NCI-H2029 treated with DMSO at 0.1 percent for 48 hours (cell line): ENCODE measurements at regions not wholly inside any gene's neighbourhood (a gene's known extent, or its start where the extent isn't known, plus 50 kb on each side); places are given as distances from the start of the nearest gene placed in this dataset.
"Not testable (repeated sequence)": the region's sequence is repeated elsewhere in the genome, so short reads cannot be mapped to it uniquely, and the experiment has no call there.

Source experiments
- DNase-seq: peaks from one replicate; lab custom pipeline; 2025; lab: John Stamatoyannopoulos, UW

DNA sequence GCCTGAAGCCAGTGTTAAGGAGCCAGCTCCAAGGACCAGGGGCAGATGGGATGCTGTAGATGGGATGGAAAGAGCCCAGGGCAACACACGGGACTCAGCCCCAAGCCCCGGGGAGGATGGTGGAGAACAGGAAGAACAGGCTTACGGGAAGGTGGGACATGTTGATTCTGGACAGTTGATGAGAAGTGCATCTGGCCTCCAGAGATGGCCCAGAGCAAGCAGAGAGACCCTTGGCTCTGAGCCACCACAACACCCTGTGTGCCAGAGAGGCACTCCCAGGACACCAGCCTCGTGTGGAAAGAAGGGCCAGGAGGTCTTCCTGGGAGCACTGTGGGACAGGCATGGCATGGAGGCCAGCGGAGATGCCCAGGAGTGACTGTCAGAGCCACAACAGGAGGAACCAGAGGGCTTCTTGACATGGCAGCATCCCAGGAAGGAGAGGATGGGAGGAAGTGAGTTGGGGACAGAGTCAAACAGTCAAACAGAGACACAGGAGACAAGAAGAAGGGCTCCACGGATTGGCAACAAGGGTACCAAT is 156.3 kb upstream of the MVB12B start:
- no peak for DNase-seq

DNA sequence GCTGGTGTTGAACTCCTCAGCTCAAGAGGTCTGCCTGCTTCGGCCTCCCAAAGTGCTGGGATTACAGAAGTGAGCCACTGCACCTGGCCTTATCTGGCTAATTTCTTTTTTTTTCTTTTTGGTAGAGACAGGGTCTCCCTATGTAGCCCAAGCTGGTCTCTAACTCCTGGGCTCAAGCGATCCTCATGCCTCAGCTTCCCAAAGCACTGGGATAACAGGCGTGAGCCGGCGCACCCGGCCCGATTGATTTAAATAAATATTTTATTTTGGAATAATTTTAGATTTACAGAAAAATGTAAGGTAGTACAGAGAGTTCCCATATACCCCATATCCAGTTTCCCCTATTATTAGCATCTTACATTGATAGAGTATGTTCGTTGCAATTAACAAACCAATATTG is 155.0 kb upstream of the MVB12B start:
- DNase-seq: no peak

DNA sequence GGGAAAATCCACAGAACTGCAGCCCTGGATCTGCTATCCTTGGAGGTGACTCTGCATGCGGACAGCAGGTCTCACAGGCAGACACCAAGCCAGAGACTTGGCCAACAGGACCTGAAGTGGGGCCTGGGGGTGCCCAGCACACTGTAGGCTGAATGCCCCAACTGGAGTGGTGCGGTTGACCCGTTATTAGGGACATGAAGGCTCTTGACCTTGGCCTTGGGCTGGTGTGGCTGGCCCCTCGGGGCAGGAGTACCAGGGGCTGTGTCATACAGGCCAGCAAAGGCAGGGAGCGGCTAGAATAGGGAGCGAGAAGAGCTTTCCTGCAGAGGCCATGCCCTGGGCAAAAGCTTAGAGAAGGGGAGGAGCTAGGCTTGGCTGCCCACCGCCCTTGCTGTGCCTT is 153.2 kb upstream of the MVB12B start:
- DNase-seq: no peak

DNA sequence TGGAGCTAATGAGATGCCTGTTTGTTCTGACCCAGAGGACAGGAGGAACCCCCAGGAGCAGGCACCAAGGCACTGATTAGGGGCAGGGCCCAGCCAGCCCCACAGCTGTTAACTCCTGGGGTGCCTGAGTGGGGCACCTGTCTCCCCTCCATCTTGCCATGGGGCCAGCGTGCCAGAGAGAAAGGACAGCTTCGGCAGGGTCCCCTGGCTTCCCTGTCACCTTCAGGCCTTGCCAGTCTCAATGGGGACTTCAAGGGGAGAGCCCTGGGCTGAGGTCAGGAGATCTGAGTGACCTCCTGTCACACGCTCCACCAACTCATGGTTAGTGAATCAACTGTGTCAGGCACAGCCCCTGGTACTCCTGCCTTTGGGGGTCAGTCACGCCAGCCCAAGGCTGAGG is 152.7 kb upstream of the MVB12B start:
- DNase-seq: no peak

DNA sequence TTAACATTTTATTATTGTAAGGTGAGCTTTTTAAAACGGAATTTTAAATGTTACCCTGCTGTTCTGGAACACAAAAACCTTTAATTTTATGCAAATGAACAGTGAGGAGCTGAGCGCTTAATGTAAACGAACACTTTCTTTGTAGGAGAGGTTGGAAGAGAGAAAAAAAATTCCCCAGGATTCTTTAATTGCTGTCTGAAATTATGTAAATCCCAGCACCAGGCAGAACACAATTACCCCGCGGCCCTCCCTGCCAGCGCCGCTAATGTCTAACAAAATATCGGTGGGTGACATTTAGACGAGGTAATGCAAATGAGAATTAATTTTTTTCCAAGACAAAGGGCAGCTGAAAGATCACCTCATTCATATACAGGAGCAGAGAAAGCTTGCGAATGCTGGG is 143.4 kb upstream of the MVB12B start:
- no peak for DNase-seq

DNA sequence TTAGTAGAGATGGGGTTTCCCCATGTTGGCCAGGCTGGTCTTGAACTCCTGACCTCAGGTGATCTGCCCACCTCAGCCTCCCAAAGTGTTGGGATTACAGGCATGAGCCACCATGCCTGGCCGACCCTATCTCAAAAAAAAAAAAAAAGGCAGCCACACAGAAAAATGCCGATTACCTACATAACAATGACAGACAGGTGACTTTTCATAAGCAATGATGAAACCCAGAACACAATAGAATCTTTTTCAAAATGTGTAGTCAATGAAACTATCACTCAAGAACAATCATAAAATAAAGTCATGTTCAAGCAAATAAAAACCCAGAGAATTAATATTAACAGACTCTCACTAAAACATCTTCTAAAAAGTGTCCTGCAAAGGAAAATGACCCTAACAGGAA is 135.6 kb upstream of the MVB12B start:
- DNase-seq: not testable (repeated sequence)

DNA sequence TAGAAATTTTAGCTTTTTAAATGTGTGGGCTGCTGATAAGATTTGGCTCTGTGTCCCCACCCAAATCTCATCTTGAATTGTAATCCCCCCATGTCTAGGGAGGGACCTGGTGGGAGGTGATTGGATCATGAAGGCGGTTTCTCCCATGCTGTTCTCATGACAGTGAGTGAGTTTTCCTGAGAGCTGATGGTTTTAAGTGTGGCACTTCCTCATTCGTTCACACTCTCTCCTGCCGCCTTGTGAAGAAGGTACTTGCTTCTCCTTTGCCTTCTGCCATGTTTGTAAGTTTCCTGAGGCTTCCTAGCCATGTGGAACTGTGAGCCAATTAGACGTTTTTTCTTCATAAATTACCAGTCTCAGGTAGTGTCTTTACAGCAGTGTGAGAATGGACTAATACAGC is 127.8 kb upstream of the MVB12B start:
- no peak for DNase-seq

DNA sequence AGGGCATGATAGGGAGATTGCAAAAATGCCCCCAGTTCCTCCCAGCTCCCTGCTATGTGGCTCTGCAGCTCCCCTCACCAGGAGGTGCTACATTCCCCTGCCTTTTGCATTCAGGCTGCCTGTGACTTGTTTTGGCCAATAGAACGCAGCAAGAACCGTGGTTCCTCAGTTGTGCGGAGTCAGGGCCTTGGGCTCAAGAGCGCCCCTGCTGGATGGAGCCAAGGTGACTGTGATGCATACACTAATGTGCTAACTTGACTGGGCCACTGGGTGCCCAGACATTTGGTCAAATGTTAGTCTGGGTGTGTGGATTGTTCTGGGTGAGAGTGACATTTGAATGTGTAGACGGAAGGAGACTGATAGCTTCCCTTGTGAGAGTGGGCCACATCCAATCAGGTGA is 123.3 kb upstream of the MVB12B start:
- no peak for DNase-seq

DNA sequence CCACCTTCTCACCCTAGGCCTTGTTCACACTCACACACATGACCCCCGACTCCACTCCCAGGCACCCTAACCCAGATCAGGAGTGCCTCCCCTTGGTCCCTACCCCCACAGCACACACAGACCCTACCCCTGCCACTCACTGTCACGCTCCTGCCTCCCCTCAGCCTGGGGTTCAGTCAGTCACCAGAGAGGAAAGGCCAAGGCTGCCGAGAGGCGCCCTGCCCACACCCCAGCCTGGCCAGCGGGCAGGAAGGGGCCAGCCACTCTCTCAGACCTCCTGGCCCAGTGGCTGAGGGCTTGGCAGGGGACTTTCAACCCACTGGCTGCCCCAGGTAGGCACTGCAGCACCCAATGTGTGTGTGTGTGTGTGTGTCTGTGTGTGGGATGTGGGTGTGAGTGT is 122.4 kb upstream of the MVB12B start:
- DNase-seq: no peak

DNA sequence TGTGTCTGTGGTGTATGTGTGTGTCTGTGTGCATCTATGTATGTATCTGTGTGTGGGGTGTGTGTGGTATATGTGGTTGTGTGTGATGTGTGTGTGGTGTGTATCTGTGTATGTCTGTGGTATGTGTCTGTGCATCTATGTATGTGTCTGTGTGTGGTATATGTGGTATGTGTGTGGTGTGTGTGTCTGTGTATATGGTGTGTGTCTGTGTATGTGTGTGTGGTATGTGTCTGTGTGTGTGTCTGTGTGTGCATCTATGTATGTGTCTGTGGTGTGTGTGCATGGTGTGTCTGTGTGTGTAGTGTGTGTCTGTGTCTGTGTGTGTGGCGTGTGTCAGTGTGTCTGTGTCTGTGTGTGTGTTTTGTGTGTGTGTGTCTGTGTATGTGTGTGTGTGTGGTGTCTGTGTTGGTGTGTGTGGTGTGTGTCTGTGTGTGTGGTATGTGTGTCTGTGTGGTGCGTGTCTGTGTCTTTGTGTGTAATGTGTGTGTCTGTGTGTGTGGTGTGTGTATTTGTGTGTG is 121.9 kb upstream of the MVB12B start:
- no peak for DNase-seq

DNA sequence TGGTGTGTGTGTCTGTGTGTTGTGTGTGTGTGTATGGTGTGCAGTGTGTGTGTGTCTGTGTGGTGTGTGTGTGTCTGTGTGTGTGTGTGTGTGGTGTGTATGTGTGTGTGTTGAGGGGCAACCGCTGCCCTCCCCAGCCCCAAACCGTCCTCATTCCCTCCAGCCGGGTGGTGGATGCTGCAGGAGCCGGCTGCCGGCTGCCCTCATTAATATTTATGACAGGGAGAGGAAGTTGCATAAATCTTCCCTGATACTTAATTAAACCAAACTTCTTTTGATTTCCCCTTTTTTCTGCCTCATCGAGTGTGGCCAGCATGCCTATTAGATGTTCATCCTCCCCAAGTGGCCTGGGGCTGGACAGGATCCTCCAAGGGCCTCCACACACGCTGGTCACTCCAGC is 121.4 kb upstream of the MVB12B start:
- no peak for DNase-seq

DNA sequence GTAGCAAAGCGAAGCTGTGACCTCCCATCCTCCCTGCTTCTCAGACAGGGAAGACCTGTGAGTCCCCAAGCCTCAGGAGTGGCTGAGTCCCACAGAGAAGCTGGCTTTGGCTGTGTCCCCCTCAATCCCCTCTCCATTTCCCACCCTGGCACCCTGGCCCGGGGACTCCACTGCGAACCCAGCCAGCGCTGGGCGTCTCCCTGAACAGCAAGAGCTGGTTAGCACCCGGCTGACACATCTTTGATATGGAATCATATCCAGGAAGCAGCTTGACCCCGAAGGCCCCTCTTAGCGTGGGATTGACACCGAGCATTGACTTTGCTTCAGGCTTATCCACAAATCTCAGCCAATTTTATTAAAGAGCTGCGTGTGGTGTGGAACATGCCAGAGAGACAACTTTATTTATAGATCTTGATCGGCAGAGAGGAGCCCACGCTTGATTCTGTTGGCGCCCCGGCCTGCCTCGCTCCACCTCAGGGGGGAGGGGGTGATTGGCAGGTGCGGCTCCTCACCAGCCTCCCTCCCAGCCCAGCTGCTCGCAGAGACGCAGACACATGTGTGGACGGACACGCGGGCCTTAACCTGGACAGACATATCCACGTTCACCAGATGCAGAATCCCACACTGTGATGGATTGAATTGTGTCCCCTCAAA is 120.7 kb upstream of the MVB12B start:
- no peak for DNase-seq

DNA sequence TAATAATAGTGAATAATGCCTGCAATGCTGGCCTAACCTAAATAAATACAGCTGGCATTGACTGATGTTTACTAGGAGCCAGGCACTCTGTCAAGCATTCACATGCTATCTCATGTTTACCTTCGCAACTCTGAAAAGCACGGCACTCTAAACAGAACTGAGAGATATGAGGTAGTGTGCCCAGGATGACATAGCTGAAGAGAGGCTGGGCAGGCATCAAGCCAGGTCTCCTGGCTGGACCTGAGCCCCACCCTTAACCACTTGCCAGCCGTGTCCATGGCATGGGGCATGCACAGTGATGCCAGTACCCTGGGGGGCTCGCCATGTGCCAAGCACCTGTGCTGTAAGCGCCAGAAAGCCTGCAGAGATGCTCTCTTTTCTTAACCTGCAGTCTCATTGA is 119.4 kb upstream of the MVB12B start:
- peak; percentile 89 for DNase-seq

DNA sequence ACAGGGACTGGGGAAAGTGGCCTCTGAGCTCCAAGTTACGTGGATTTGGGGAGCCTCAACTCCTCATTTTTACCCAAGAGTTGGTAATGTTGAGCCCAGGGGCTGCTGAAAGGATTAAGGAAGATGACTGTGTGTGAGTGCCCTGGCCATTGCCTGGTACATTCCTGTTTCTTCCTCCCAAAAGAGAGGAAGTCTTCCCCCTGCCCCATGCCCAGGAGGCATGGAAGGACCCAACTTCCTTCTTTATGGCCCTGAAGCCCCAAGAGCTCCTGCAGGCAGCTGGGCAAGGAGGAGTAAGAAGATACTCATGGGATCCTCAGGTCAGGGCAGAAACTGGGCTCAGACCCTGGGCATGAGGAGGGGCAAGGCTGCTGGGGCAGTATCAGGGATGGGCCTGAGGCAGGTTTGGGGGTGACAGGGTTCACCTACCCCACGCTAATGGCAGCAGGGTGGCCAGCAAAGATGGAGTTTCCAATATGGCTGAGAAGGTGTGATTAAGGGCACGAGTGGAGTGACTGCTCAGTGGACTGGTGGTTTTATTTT is 118.3 kb upstream of the MVB12B start:
- DNase-seq: no peak

DNA sequence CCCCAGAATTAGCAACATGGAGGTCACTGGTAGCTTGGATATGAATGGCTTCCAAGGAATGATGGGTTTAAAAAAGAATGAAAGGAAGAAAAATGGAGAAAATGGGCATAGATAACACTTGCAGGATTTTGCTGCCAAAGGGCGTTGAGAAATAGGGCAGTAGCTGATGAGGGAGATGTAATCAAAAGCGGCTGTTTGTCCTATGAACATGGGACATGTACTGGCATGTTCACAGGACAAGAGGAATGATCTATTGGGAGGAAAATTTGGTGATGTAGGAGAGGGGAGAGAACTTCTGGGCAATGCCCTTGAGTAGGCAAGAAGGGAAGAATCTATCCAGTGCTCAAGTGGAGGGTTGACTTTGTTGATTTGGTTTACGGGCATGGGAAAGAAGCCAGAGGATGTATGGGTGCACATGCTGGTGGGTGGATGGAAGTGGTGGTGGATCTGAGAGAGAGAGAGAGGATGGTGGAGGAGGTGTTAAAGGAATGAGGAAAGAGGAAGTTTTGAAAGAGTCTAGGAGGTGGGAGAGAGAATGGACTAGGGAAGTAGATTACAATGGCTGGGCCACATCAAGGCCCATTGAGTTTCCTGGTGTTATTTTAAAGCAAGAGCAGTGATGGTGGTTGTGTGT is 115.1 kb upstream of the MVB12B start:
- DNase-seq: no peak

DNA sequence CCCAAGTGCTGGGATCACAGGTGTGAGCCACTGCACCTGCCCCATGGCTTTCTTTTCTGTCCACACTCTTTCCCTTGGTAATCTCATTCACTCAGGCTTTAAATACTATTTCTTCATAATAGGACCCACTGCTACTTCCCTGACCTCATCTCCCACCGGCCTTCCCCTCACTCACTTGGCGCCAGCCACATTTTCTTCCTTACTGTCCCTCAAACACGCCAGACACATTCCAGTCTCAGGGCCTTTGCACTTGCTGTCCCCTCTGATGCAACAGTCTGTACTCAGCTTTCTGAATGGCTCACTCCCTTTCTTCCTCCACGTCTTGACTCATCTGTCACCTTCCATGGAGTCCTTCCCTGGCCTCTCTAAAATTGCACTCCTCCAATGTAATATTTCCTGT is 111.1 kb upstream of the MVB12B start:
- DNase-seq: no peak

DNA sequence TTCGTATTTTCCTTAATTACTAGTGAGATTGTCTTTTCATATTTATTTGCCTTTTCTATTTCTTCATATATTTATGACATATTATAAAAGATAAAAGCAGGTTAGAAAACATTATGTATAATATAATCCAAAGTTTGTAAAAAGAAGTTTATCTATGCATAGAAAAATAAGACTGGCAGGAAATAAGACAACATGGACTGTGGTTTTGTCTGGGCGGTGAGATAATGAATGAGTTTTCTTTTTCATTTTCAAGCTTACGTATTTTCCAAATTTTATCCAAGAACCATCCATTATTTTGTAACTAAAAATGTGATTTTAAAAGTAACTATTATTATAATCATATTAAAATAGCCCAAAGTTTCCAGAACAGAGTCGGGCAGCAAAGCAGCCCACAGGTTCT is 109.8 kb upstream of the MVB12B start:
- DNase-seq: no peak

DNA sequence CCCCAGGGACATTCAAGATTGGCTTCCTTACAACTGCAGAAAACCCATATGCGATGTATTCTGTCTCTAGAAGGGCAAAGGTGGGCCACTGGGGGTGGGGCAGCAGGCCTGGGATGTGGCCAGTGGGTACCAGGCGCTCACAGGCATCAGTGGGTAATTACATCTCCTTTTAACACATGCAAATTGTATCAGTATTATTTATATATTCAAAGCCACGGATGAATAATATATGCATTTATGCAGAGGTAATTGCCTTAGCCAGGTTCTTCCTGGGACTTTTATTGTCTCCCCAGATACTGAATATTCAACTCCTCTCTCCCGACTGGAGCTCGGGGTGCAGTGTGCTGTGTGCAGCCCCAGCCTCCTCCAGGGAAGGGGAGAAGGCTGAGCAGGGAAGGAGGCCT is 109.4 kb upstream of the MVB12B start:
- no peak for DNase-seq

DNA sequence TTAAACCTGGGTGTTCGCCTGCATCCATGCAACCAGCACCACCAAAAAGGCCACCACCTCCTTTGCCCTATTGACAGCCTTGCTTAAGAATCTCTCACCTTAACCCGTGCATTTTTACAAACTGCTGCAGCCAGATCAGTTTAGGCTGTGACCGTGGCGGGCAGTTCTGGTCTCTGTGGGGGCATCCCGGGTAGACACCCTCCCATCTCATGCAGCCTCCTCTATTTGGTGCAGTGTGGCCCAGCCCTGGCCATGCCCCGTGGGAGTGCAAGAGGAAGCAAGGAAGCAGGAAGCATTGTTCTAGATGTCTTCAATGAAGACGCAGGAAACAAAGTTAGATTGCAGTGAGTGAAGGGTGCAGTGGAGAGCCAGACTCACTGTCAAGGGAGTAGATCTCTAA is 108.8 kb upstream of the MVB12B start:
- DNase-seq: no peak

DNA sequence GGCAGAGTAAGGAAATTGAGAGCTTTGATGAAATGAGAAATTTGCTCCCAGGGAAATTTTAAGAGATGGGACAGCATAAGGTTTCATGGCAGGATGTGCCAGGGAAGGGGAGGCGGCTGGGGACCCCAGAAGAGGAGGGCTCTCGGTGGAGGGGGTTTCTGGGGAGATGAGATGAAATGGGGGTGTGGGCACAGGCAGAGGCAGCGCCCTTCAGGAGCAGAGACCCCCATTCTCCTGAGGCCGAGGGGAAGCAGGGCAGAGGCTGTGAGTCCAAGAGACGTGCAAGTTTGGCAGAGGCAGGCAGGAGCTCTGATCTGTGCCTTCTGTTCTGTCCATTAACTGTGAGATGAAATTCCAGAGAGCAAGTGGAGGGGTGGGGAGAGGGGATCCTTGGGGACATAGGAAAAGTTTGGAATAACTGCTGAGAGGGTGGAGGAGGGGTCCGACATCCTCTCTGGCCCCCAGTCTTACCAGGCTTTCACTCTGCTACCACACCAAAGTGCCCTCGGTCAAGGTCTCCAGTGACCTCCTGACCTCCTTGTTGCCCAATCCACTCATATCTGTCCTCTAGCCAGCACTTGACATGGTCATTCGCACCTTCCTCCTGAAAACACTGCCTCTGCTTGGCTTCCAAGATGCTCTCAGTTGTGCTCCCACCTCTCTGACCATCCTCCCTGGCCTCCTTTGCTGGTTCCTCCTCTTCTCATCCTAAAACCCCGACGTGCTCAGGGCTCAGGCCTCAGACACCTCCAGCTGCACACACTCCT is 108.1 kb upstream of the MVB12B start:
- no peak for DNase-seq

DNA sequence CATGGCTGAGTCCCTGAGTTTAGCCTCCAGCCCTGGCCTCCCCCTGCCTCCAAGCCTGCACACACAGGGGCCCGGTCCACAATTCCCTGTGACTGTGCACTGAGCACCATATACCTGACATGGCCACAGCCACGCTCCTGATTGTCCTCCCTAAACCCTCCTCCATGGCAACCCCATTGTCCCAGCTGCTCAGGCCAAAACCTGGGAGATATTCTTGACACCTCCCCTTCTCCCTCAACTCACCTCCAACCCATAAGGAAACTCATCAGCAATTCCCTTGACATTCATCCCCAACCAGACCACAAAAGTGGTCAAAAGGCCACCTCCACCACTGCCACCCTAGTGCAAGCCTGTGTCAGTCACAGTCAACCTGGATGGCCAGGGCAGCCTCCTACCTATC is 107.5 kb upstream of the MVB12B start:
- DNase-seq: no peak

DNA sequence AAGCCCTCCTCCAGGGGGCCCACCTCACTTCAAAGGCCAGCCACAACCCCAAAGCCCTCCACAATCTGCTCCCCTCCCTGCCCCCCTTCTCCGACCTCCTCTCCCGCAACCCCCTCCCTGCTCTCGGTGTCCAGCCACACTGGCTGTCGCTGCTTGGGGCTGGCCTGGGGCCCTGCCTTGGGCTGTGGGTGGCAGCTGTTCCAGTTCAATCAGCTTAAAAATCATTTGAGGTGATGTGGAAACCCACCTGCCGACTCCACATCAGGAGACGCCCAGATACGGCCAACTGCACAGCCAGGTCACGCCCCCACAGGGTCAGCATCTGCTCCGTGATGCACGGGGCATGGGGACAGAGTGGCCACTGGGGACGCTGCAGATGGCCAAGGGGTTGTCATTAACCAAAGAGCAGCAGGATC is 107.0 kb upstream of the MVB12B start:
- no peak for DNase-seq

DNA sequence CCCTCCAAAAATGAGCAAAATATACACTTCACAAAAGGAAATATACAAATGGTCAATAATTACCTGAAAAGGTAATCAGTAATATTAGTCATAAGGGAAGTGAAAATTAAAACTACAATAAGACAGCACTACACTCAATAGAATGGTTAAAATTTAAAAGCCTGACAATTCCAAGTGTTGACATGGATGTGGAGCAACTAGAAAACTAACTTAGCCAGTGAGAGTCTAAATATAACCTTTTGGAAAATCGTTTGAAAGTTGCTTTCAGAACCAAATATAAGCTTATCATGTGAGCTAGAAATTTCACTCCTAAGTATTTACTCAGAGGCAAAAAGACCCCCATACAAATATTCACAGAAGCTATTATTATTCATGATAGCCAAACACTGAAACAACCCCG is 105.1 kb upstream of the MVB12B start:
- no peak for DNase-seq
